ENCODE measurements at regions not wholly inside any gene's neighbourhood (a gene's known extent, or its start where the extent isn't known, plus 50 kb on each side); places are given as distances from the start of the nearest gene placed in this dataset.
A peak's percentile ranks its signal among the peaks of the same experiment; 100 is the strongest.

DNA sequence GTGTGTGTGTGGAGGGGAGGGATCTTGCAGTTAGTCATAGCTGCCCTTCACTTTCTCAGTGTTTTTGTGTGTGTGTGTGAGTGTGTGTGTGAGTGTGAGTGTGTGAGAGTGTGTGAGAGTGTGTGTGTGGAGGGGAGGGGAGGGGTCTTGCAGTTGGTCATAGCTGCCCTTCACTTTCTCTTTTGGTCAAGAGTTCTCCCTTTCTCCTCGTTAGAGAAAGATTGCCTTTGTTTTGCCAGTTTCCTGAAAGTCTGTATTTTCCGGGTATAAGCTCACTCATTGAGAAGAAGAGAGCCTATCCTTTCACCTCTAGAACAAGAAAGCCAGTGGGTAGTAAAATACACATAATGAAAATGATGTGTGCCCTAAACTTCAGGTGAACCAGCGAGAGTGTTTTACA, 75.2 kb upstream of the ENPP6 start:
- H3K4me3 ChIP-seq (ENCODE audit: low read depth, low read length): no peak overlapping the region
- no peak for DNase-seq (ENCODE audit: low read depth)
- TF ChIP-seq, protein P1, sequence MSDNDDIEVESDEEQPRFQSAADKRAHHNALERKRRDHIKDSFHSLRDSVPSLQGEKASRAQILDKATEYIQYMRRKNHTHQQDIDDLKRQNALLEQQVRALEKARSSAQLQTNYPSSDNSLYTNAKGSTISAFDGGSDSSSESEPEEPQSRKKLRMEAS (IDR thresholded peaks at IDR 0.05; ENCODE audit: low read depth, low read length): no peak
- TF ChIP-seq POLR2A (IDR thresholded peaks at IDR 0.05; ENCODE audit: extremely low read depth, insufficient read length) (no peak), MYC (IDR thresholded peaks at IDR 0.05; ENCODE audit: low read depth, low read length) (no peak)
- TF ChIP-seq, protein P2, sequence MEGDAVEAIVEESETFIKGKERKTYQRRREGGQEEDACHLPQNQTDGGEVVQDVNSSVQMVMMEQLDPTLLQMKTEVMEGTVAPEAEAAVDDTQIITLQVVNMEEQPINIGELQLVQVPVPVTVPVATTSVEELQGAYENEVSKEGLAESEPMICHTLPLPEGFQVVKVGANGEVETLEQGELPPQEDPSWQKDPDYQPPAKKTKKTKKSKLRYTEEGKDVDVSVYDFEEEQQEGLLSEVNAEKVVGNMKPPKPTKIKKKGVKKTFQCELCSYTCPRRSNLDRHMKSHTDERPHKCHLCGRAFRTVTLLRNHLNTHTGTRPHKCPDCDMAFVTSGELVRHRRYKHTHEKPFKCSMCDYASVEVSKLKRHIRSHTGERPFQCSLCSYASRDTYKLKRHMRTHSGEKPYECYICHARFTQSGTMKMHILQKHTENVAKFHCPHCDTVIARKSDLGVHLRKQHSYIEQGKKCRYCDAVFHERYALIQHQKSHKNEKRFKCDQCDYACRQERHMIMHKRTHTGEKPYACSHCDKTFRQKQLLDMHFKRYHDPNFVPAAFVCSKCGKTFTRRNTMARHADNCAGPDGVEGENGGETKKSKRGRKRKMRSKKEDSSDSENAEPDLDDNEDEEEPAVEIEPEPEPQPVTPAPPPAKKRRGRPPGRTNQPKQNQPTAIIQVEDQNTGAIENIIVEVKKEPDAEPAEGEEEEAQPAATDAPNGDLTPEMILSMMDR (IDR thresholded peaks at IDR 0.05; ENCODE audit: low read depth, low read length): no peak

DNA sequence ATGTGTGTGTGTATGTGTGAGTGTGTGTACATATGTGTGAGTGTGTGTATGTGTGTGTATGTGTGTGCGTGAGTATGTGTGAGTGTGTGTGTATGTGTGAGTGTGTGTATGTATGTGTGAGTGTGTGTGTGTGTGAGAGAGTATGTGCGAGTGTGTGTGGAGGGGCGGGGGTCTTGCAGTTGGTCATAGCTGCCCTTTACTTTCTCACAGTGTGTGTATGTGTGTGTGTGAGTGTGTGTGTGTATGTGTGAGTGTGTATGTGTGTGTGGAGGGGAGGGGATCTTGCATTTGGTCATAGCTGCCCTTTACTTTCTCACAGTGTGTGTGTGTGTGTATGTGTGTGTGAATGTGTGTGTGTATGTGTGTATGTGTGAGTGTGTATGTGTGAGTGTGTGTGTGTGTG, 74.8 kb upstream of the ENPP6 start:
- DNase-seq (ENCODE audit: low read depth): no peak
- no peak overlapping the region for H3K4me3 ChIP-seq (ENCODE audit: low read depth, low read length)
- TF ChIP-seq POLR2A (IDR thresholded peaks at IDR 0.05; ENCODE audit: extremely low read depth, insufficient read length) (no peak), MYC (IDR thresholded peaks at IDR 0.05; ENCODE audit: low read depth, low read length) (no peak)
- TF ChIP-seq, protein P2 (IDR thresholded peaks at IDR 0.05; ENCODE audit: low read depth, low read length): no peak
- TF ChIP-seq, protein P1 (IDR thresholded peaks at IDR 0.05; ENCODE audit: low read depth, low read length): no peak

DNA sequence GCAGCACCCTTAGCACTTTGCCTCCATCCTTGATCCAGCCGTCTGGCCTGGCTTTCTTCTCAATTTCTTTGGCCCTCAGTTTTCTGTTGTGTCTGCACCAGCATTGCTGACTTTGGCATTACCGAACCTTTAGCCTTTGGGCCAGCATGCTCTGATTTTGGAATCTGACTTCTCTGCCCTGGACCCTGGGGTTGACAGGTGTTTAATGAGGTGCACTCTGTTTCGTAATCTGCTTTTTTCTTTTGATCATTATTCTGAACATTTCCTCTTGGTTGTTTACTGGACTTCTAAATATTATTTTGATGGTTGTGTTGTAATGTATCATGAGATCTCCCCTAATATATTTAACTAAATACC, 71.5 kb upstream of the ENPP6 start:
- TF ChIP-seq, protein P2 (IDR thresholded peaks at IDR 0.05; ENCODE audit: low read depth, low read length): no peak
- TF ChIP-seq MYC (IDR thresholded peaks at IDR 0.05; ENCODE audit: low read depth, low read length) (no peak), POLR2A (IDR thresholded peaks at IDR 0.05; ENCODE audit: extremely low read depth, insufficient read length) (no peak)
- TF ChIP-seq, protein P1 (IDR thresholded peaks at IDR 0.05; ENCODE audit: low read depth, low read length): no peak
- no peak overlapping the region for H3K4me3 ChIP-seq (ENCODE audit: low read depth, low read length)
- DNase-seq (ENCODE audit: low read depth): no peak

DNA sequence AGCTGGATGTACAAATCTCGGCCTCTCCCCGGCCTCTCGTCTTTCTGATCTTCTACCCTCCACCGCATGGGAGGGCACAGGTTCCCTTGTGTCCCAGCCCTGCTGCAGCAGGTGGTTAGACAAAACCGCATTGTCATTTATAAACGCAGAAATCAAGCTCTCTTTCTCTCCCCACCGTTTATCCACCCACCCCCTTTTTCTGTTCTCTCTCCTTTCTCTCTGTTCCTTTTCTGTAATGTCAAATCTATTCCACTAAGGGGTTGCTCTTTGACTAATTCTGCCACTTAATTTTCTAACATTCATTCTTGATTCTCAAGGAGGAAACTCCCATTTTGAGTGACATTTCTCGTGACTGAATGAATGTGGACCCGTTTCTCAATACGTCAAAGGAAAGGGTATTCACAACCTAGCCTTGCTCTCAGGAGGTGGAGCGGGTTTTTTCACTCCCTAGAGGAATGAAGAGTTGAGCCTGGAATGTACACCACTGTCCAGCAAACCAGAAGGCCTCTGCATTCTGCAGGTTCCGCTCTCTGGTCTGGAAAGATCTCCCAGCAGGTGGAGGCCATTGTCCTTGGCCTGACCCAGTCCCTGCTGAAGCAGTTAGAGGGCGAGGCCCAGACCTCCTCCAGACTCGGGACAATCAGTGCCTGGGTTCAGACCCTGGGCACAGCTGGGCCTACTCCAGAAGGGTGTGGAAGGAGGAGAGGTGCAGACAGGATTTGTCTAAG, 70.9 kb upstream of the ENPP6 start:
- H3K4me3 ChIP-seq (ENCODE audit: low read depth, low read length): no peak overlapping the region
- no peak for DNase-seq (ENCODE audit: low read depth)
- TF ChIP-seq, protein P2 (IDR thresholded peaks at IDR 0.05; ENCODE audit: low read depth, low read length): no peak
- no peak for TF ChIP-seq POLR2A (IDR thresholded peaks at IDR 0.05; ENCODE audit: extremely low read depth, insufficient read length)
- TF ChIP-seq, protein P1 (IDR thresholded peaks at IDR 0.05; ENCODE audit: low read depth, low read length): no peak
- TF ChIP-seq MYC (IDR thresholded peaks at IDR 0.05; ENCODE audit: low read depth, low read length): no peak

DNA sequence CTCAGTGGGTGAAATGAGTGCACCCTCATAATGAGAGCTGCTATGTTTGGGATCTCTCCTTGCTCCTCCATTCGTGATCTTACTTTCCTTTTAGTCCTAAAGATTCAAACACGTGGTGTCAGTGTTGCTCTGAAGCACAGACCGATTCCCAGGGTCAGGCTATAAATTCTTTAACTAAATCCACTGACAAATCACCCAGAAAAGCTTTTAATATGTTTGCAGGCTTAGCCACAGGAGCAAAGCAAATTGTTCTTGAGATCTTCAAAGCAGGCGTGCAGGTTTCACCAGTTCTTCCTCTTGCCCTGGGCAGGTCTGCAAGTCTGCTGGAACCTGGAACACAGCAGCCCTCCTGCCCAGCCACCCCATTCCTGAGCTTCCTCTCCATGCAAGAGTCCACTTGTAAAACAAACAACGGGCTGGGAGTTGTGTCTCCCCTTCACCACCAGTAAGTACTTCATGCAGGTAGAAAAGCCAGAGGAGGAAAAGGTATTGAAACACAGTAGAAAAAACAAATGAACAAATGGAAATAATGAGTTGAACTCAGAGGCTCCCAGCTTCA, 70.1 kb upstream of the ENPP6 start:
- no peak overlapping the region for H3K4me3 ChIP-seq (ENCODE audit: low read depth, low read length)
- no peak for DNase-seq (ENCODE audit: low read depth)
- TF ChIP-seq, protein P1 (IDR thresholded peaks at IDR 0.05; ENCODE audit: low read depth, low read length): peak; percentile 31; the same call in 1 of the 2 replicates
- no peak for TF ChIP-seq POLR2A (IDR thresholded peaks at IDR 0.05; ENCODE audit: extremely low read depth, insufficient read length)

DNA sequence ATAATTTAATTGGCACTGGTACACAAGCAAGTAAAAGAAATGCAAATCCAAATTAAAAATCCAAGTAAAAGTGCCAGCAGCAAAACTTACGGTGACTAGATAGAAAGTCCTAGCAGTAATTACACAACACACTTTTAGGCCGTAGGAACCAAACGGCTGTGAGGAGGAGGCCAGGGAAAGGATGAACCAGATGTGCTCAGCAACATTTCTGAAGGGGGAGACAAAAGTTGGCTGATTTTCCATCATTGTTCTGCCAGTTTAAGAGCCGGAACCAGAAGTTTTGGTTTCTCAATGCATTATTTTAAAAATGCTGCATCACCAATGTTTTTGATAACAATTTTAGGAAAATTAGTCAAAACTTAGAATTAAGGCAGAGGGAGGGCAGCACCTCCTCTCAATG, 68.7 kb upstream of the ENPP6 start:
- no peak overlapping the region for H3K4me3 ChIP-seq (ENCODE audit: low read depth, low read length)
- no peak for DNase-seq (ENCODE audit: low read depth)
- TF ChIP-seq POLR2A (IDR thresholded peaks at IDR 0.05; ENCODE audit: extremely low read depth, insufficient read length): no peak
- TF ChIP-seq, protein P1 (IDR thresholded peaks at IDR 0.05; ENCODE audit: low read depth, low read length): no peak
- no peak for TF ChIP-seq MYC (IDR thresholded peaks at IDR 0.05; ENCODE audit: low read depth, low read length)
- TF ChIP-seq, protein P2 (IDR thresholded peaks at IDR 0.05; ENCODE audit: low read depth, low read length): no peak
